ENCODE measurements at regions not wholly inside any gene's neighbourhood (a gene's known extent, or its start where the extent isn't known, plus 50 kb on each side); places are given as distances from the start of the nearest gene placed in this dataset.

DNA sequence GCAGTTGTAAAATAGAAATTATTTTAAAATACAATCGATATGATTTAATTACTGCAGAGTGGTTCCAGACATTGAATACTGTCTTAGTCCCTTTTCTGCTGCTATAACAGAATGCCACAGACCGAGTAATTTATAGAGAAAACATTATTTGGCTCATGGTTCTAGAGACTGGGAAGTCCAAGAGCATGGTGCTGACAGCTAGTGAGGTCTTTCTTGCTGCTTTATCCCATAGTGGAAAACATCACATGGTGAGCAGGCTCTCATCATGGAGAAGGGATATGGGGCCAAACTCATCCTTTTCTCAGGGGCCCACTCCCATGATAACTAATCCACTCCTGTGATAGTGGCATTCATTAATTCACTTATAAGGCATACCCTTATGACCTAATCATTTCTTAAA lies 120.0 kb upstream of the TBL1XR1 start:
- POLR2A ChIA-PET = no interaction called here
- intact Hi-C loops (cut with micrococcal nuclease) = no loop called here
- BruUV-seq (replicated peaks) = no TSS peak

More for the DNA sequence above, 120.0 kb upstream of the TBL1XR1 start:
- Histone ChIP-seq H3K4me3 (replicated peaks in 1 of 3; ENCODE audit: insufficient read depth in 1 of 3, low read depth in 1 of 3, low read length in 3 of 3) (no peak overlapping the region), H3K9me3 (replicated peaks; ENCODE audit: control insufficient read depth, insufficient read depth, low read length) (no peaks in the 10 kb centered on the region), H4K20me1 (replicated peaks; ENCODE audit: control insufficient read depth, extremely low read depth, insufficient read depth, low read length) (no peaks in the 10 kb centered on the region), H3K27ac (ENCODE audit: insufficient read depth, low read depth, low read length) (no peak overlapping the region), H3K79me2 (ENCODE audit: control insufficient read depth, insufficient read depth, low read length) (no peaks in the 10 kb centered on the region), H3K4me2 (ENCODE audit: insufficient read depth, low read length) (no peak overlapping the region), H3K27me3 (ENCODE audit: control insufficient read depth in 2 of 2, insufficient read depth in 2 of 2, low read length in 2 of 2) (no peaks in the 10 kb centered on the region), H2AFZ (ENCODE audit: low read depth, low read length) (no peak overlapping the region), H3K36me3 (ENCODE audit: control insufficient read depth in 2 of 2, extremely low read depth in 1 of 2, insufficient read depth in 2 of 2, low read length in 2 of 2) (no peaks in the 10 kb centered on the region), H3K9me1 (replicated peaks; ENCODE audit: control insufficient read depth, extremely low read depth, insufficient read depth, low read length) (no peaks in the 10 kb centered on the region), H3K4me1 (ENCODE audit: control insufficient read depth, extremely low read depth, insufficient read depth, low read length) (peaks cover 13% of the 10 kb centered on the region), H3K9ac (replicated peaks; ENCODE audit: extremely low read depth, insufficient read depth, low read length) (no peak overlapping the region)
- DNase-seq (ENCODE audit: low read depth, low spot score) (no peak), FAIRE-seq (no peak)
- dilution Hi-C loops (cut with MboI; ENCODE audit: extremely low pct_ligation_motif_present, low sequenced_read_pairs) = no loop called here
- CTCF ChIA-PET = no interaction called here
- TF ChIP-seq, protein P1, sequence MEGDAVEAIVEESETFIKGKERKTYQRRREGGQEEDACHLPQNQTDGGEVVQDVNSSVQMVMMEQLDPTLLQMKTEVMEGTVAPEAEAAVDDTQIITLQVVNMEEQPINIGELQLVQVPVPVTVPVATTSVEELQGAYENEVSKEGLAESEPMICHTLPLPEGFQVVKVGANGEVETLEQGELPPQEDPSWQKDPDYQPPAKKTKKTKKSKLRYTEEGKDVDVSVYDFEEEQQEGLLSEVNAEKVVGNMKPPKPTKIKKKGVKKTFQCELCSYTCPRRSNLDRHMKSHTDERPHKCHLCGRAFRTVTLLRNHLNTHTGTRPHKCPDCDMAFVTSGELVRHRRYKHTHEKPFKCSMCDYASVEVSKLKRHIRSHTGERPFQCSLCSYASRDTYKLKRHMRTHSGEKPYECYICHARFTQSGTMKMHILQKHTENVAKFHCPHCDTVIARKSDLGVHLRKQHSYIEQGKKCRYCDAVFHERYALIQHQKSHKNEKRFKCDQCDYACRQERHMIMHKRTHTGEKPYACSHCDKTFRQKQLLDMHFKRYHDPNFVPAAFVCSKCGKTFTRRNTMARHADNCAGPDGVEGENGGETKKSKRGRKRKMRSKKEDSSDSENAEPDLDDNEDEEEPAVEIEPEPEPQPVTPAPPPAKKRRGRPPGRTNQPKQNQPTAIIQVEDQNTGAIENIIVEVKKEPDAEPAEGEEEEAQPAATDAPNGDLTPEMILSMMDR (IDR thresholded peaks at IDR 0.05; ENCODE audit: extremely low read depth in 1 of 2, insufficient read depth in 1 of 2, low read depth in 1 of 2, low read length in 2 of 2) = no peak
- TF ChIP-seq POLR2AphosphoS5 (IDR thresholded peaks at IDR 0.05; ENCODE audit: insufficient read depth, low read depth, low read length) (no peak), POLR2A (IDR thresholded peaks at IDR 0.05; ENCODE audit: low read depth, low read length) (no peak), GATA2 (IDR thresholded peaks at IDR 0.05; ENCODE audit: insufficient read depth, insufficient read length, low read depth, low read length) (no peak), EZH2 (IDR thresholded peaks at IDR 0.05; ENCODE audit: borderline replicate concordance, low read depth, low read length, severe bottlenecking) (no peak), MYC (IDR thresholded peaks at IDR 0.05; ENCODE audit: low read depth, low read length) (no peak), FOS (IDR thresholded peaks at IDR 0.05; ENCODE audit: borderline replicate concordance, insufficient read depth, low read length) (no peak), JUN (IDR thresholded peaks at IDR 0.05; ENCODE audit: borderline replicate concordance, insufficient read depth, insufficient read length, low read depth) (no peak)
- TF ChIP-seq, protein P2, sequence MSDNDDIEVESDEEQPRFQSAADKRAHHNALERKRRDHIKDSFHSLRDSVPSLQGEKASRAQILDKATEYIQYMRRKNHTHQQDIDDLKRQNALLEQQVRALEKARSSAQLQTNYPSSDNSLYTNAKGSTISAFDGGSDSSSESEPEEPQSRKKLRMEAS (IDR thresholded peaks at IDR 0.05; ENCODE audit: insufficient read depth, insufficient read length) = no peak
